Esophagus muscularis mucosa (tissue), 4 donors: ENCODE measurements at regions not wholly inside any gene's neighbourhood (a gene's known extent, or its start where the extent isn't known, plus 50 kb on each side); places are given as distances from the start of the nearest gene placed in this dataset.

Experiments used
- CTCF ChIP-seq, 3 experiments: fragments of 200-600 bp in 2 of 3; fragments of 450-650 bp in 1 of 3; sonication (generic) in 2 of 3; IDR thresholded peaks; one replicate each; pipeline ENCODE4 v1.5.1; 2017 to 2019; ENCODE audit warnings: antibody characterized with exemption in 3 of 3, mild to moderate bottlenecking in 2 of 3, moderate library complexity in 1 of 3
- EP300 ChIP-seq: sonication (generic); formaldehyde crosslinking; IDR thresholded peaks from one replicate; pipeline ENCODE4 v1.6.1; 2017; ENCODE audit warnings: antibody characterized with exemption
- POLR2A ChIP-seq: fragments of 450-650 bp; IDR thresholded peaks from one replicate; pipeline ENCODE4 v1.6.1; 2017; ENCODE audit warnings: antibody characterized with exemption, moderate library complexity, mild to moderate bottlenecking, low read depth
- POLR2AphosphoS5 ChIP-seq, 2 donors: sonication (generic); formaldehyde crosslinking; IDR thresholded peaks; one replicate each; pipeline ENCODE4 v1.6.1; 2017; ENCODE audit warnings: antibody characterized with exemption in 2 of 2

GRCh38 chr12:74468401-74468800 lies 69.2 kb upstream of the ATXN7L3B start:
- TF ChIP-seq POLR2A (no peak), CTCF (IDR thresholded peaks at IDR 0.05) (no peak), EP300 (no peak), POLR2AphosphoS5 (IDR thresholded peaks at IDR 0.05) (no peak)
